OCI-LY3 (cell line): ENCODE measurements at regions not wholly inside any gene's neighbourhood (a gene's known extent, or its start where the extent isn't known, plus 50 kb on each side); places are given as distances from the start of the nearest gene placed in this dataset.

ENCODE experiments used
- H2AFZ ChIP-seq: fragments of 200-600, 300-600 bp; shearing (Covaris generic); 2 replicates; pipeline ENCODE4 v1.6.0; 2014; ENCODE audit warnings: antibody characterized with exemption, low read depth, low read length
- H3K27ac ChIP-seq: fragments of 200-600, 300-600 bp; sonication (generic); 2 replicates; pipeline ENCODE4 v1.5.1; 2014; ENCODE audit warnings: mild to moderate bottlenecking, low read length, moderate library complexity, mixed read lengths
- H3K27me3 ChIP-seq: fragments of 200-600, 300-600 bp; sonication (generic); 2 replicates; pipeline ENCODE4 v1.6.1; 2014; ENCODE audit warnings: low read depth, low read length, mixed read lengths
- H3K36me3 ChIP-seq: fragments of 200-600, 300-600 bp; sonication (generic); replicated peaks from 2 replicates; pipeline ENCODE3; 2014; ENCODE audit warnings: low read depth, low read length, mixed read lengths
- H3K4me1 ChIP-seq: fragments of 300-600, 200-600 bp; sonication (generic); 2 replicates; pipeline ENCODE4 v1.6.1; 2014; ENCODE audit warnings: low read length, mixed read lengths
- H3K4me2 ChIP-seq: fragments of 200-600, 300-600 bp; sonication (generic); 2 replicates; pipeline ENCODE4 v1.6.1; 2014; ENCODE audit warnings: low read length, mixed read lengths
- H3K4me3 ChIP-seq: fragments of 300-600, 200-600 bp; sonication (generic); 2 replicates; pipeline ENCODE4 v1.5.1; 2014; ENCODE audit warnings: antibody characterized with exemption, mild to moderate bottlenecking, low read length, moderate library complexity
- H3K79me2 ChIP-seq: fragments of 300-600, 200-600 bp; shearing (Covaris generic); 2 replicates; pipeline ENCODE4 v1.6.1; 2014; ENCODE audit warnings: mild to moderate bottlenecking, low read length, mixed read lengths
- H3K9ac ChIP-seq: fragments of 300-600, 200-600 bp; shearing (Covaris generic); 2 replicates; pipeline ENCODE4 v1.6.0; 2014; ENCODE audit warnings: mild to moderate bottlenecking, low read length, moderate library complexity
- H3K9me3 ChIP-seq: fragments of 200-600, 300-600 bp; shearing (Covaris generic); 2 replicates; pipeline ENCODE4 v1.6.1; 2014; ENCODE audit warnings: low read length, mixed read lengths; ENCODE audit not compliant: insufficient read depth
- H4K20me1 ChIP-seq: fragments of 200-600, 300-600 bp; sonication (generic); 2 replicates; pipeline ENCODE4 v1.6.1; 2016; ENCODE audit warnings: low read length, mixed read lengths; ENCODE audit not compliant: insufficient read depth
- EZH2phosphoT487 ChIP-seq: fragments of 200-600 bp; shearing (Covaris generic); IDR thresholded peaks from 2 replicates; pipeline ENCODE4 v1.6.1; 2018; ENCODE audit warnings: antibody characterized with exemption, mixed run types, low read depth
- TF ChIP-seq, protein P1 (sequence below): fragments of 200-600, 300-600 bp; sonication (generic); IDR thresholded peaks from 2 replicates; pipeline ENCODE4 v1.5.1; 2014; ENCODE audit warnings: antibody characterized with exemption, low read length, low read depth

DNA sequence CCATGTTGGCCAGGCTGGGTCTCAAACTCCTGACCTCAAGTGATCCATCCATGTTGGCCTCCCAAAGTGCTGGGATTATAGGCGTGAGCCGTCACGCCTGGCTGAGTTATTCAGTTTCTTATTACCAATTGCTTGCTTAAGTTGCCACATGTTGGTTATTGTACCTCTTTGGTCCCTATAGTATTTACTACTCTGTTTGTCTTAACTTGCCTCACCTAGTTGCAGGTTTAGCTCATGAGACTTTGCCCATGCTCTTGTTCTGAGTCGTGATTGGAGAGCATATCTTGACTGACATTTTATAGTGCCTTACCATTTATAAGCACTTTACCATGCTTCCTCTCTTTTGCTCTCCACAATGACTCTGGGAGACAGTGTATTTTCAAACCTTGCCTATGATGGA is 134.2 kb upstream of the HDGFL1 start:
- Histone ChIP-seq H3K79me2 (no peaks in the 10 kb centered on the region), H3K9me3 (no peaks in the 10 kb centered on the region)

DNA sequence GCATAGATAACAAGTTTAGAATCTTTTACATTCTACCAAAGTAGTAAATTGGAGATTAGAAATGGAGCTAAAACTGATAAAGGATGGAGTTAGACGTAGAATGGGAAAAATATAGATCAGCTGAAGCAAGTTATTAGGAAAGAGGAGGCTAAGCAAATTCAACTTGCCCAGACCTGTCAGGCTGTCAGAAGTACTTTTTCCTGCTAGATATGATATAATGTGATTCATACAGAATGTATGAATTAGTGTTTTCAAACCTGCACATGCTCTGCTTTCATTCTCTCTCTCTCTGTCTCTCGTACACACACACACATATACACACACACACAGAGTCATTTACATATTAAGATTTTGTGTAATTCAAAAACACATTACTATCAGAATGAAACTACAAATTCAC is 133.2 kb upstream of the HDGFL1 start:
- H3K9ac ChIP-seq, result no peak overlapping the region
- no peak overlapping the region for H3K4me2 ChIP-seq
- TF ChIP-seq EZH2phosphoT487, result no peak
- TF ChIP-seq, protein P1, sequence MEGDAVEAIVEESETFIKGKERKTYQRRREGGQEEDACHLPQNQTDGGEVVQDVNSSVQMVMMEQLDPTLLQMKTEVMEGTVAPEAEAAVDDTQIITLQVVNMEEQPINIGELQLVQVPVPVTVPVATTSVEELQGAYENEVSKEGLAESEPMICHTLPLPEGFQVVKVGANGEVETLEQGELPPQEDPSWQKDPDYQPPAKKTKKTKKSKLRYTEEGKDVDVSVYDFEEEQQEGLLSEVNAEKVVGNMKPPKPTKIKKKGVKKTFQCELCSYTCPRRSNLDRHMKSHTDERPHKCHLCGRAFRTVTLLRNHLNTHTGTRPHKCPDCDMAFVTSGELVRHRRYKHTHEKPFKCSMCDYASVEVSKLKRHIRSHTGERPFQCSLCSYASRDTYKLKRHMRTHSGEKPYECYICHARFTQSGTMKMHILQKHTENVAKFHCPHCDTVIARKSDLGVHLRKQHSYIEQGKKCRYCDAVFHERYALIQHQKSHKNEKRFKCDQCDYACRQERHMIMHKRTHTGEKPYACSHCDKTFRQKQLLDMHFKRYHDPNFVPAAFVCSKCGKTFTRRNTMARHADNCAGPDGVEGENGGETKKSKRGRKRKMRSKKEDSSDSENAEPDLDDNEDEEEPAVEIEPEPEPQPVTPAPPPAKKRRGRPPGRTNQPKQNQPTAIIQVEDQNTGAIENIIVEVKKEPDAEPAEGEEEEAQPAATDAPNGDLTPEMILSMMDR, result no peak
- H3K4me3 ChIP-seq, result no peak overlapping the region
- H3K36me3 ChIP-seq, result no peaks in the 10 kb centered on the region
- H3K27ac ChIP-seq, result no peak overlapping the region
- no peaks in the 10 kb centered on the region for H3K4me1 ChIP-seq
- H4K20me1 ChIP-seq, result no peaks in the 10 kb centered on the region
- H3K27me3 ChIP-seq, result no peaks in the 10 kb centered on the region
- no peaks in the 10 kb centered on the region for H3K79me2 ChIP-seq
- no peaks in the 10 kb centered on the region for H3K9me3 ChIP-seq
- no peak overlapping the region for H2AFZ ChIP-seq

More for the DNA sequence above, 134.2 kb upstream of the HDGFL1 start:
- H3K36me3 ChIP-seq, result no peaks in the 10 kb centered on the region
- TF ChIP-seq EZH2phosphoT487, result no peak
- TF ChIP-seq, protein P1, result no peak
- no peak overlapping the region for H2AFZ ChIP-seq
- H3K27me3 ChIP-seq, result no peaks in the 10 kb centered on the region
- H3K9ac ChIP-seq, result no peak overlapping the region
- no peak overlapping the region for H3K4me2 ChIP-seq
- H4K20me1 ChIP-seq, result no peaks in the 10 kb centered on the region
- no peaks in the 10 kb centered on the region for H3K4me1 ChIP-seq
- no peak overlapping the region for H3K4me3 ChIP-seq
- H3K27ac ChIP-seq, result no peak overlapping the region

DNA sequence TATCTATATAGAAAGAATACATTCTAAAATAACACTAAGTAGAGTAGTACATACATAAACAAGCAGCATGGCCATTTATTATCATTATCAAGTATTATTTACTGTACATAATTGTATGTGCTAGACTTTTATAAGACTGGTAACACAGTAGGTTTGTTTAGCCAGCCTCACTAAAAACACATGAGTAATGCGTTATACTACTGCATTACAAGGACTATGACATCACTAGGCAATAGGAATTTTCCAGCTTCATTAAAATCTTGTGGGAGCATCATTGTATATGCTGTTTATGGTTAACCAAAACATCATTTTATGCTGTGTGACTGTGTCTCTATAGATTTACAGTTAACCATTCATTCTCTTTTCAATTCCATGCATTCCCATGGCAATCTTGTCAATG is 131.7 kb upstream of the HDGFL1 start:
- Histone ChIP-seq H3K36me3 (no peaks in the 10 kb centered on the region), H4K20me1 (no peaks in the 10 kb centered on the region)
- TF ChIP-seq EZH2phosphoT487, result no peak
- TF ChIP-seq, protein P1, result no peak

DNA sequence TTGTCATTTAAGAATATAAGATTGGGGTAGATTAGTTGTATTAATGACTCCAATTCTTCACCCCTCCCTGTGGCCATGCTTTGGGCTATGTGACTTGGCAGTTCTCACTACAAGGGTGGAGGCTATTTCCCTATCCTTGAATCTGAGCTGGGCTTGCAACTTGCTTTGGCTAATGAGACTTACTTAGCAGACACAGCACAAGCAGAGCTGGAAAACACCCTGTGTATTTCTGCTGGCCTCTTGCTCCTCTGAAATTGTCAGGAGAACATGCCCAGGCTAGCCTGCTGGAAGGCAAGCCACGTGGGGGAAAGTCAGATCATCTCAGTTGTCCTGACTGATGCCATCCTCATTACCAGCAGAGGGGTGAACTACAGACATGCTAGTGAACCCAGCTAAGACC is 126.5 kb upstream of the HDGFL1 start:
- Histone ChIP-seq H3K36me3 (no peaks in the 10 kb centered on the region), H3K79me2 (no peaks in the 10 kb centered on the region), H2AFZ (no peak overlapping the region), H4K20me1 (no peaks in the 10 kb centered on the region), H3K27ac (no peak overlapping the region), H3K4me2 (no peak overlapping the region), H3K9me3 (no peaks in the 10 kb centered on the region), H3K4me3 (no peak overlapping the region), H3K9ac (no peak overlapping the region), H3K27me3 (no peaks in the 10 kb centered on the region), H3K4me1 (no peaks in the 10 kb centered on the region)
- TF ChIP-seq, protein P1, result no peak
- no peak for TF ChIP-seq EZH2phosphoT487

More for the DNA sequence above, 131.7 kb upstream of the HDGFL1 start:
- Histone ChIP-seq H3K27ac (no peak overlapping the region), H3K4me1 (no peaks in the 10 kb centered on the region), H3K79me2 (no peaks in the 10 kb centered on the region), H3K4me2 (no peak overlapping the region), H2AFZ (no peak overlapping the region), H3K9me3 (no peaks in the 10 kb centered on the region), H3K4me3 (no peak overlapping the region), H3K27me3 (no peaks in the 10 kb centered on the region), H3K9ac (no peak overlapping the region)
